ENCODE measurements at regions not wholly inside any gene's neighbourhood (a gene's known extent, or its start where the extent isn't known, plus 50 kb on each side); places are given as distances from the start of the nearest gene placed in this dataset.
A peak's percentile ranks its signal among the peaks of the same experiment; 100 is the strongest.

DNA sequence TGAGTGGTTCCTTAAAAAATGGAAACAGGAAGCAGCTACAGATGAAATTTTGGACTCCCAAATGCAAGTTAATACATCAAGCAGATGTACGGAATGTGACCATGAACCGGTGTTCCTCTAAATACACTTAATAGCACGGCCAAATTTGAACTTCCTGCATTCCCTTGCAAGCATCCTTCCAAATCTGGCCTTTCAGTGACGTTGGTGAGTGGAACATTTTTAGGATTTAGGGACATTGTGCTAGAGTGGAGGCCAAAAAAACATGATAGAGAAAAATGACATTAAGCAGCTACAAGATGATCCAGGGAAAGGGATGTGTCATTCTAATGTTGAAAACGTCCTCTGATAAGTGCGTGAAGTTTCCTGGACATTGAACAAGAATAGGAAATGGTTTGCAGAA, 62.1 kb downstream of the CTAGE1 start:
- no peak for DNase-seq

DNA sequence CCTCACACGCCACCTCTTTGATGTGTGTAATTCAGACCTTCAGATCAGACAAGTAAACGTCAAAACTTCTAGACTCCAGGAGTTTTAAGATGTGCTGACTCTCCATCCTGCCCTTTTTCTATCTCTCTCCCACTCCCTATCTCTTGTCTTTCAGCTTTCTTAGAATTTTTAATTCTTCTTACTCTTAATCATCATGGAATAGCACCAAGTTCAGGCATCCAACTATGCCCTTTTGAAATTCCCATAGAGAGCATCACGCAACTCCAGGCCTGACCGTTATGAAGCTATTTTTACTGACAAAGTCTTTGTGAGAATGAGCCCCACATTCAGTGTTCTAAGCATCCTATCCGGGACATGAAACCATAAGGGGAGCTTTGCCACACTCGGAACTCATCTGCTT, 62.6 kb downstream of the CTAGE1 start:
- DNase-seq = no peak

DNA sequence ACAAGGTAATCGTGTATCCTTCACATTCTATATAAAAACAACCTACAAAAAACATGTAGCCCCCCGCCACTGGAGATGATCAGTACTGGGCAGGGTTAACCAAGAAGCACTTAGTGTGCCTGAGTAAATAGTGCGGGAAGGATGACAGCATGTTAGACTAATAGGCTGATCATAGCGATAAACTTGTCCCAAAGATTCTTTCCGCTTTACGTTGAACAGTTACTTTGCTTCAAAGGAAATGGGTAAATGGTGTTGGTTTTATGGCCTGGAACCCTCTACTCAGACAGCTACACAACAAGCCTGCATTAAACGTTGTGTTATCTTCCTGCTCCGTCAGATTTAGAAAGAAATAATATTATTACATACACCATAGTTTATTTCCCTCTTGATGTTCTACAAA, 67.7 kb downstream of the CTAGE1 start:
- no peak for DNase-seq

DNA sequence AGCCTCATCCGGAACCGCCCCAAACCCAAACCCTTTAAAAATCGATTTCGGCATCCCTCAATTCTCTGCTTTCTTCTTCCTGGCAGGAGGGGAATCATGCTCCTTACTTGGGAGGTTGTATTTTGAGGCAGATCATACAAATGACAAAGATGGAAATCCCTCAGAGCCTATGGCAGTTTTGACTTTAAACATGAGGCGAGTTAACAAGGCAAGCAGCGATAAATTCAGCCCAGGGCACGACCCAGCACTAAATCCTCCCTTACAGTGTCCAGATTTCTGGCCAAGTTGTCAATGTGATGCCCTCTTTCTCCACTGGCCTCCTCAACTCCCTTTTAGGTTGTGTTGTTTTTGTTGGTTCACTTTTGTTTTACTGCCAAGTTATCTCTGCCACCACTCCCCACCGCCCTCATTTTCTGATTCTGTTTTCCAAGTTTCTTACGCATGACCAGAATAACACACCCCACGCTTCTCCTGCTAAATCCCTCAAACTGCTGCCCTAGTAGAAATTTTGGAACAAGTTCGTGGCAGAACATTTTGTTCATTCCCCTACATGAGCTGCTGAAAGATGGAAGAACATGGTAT, 68.3 kb downstream of the CTAGE1 start:
- DNase-seq = no peak

DNA sequence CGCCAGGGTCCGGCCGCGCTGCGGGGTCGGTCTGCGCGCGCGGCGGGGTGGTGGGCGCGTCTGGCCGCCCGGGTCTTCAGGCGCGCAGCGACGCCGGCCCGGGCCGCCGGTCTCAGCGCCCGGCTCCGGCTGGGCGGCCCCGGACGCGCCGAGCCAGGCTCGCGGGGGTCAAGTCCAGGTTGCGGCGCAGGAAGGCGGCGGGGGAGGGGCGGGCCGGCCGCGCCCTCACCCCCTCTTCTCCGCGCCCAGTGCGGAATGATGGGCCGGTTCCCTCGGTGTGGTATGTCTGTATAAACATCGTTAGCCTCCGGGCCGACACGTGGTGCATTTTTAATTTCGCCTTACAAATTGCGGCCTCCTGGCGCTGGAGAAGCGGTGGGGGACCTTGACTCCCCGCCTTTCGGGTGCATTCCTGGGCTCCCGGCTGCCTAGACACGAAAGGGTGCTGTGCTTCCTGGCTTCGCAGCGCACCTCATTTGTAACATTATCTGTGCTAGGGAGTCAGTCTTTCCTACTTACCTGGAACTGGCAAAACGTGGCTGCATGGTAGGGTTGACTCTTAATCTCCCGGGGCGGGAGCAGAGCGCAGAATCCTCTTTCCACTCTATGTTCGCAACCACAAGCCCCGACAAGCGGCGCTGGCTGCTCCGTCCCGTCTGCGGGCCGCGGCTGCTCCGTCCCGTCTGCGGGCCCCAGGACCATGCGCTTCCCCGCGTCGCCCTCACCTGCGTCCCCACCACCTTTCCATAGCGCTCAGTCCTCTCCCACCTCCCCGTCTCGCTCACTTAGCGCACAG, 69.0 kb downstream of the CTAGE1 start:
- DNase-seq = no peak

GRCh38 chr18:22347606-22348511, 69.9 kb downstream of the CTAGE1 start:
- DNase-seq = no peak

DNA sequence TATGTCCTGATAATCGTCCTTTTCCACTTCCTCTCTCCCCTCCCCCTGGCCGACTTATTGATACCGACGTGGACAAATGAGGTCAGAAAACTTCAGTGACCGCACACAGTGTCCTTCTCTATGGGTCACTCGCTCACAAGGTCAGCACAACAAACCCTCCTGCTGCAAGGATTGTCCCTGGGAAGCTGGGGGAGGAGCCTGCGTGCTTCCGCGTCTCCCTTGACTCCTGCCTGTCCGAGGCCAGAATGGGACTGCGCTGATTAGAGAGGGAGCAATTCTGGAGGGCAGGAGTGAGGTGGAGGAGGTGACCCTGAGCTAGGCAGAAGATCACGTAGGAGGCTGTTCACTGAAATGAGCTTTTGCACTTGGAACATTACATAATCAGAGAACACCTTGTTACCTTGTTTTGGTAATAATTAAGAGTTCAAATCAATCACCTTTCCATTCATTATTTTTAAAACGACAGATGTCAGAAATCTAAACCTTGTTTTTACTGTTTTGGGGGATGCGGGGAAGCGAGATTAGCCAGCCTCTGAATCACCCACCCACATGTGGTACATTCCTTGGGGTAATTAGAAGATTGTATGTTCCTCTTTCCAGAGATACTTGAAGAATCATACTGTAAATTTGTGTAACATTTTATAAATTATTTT, 70.6 kb downstream of the CTAGE1 start:
- no peak for DNase-seq

- DNase-seq = no peak
Measured at GRCh38 chr18:22346401-22346952, 71.2 kb downstream of the CTAGE1 start.

DNA sequence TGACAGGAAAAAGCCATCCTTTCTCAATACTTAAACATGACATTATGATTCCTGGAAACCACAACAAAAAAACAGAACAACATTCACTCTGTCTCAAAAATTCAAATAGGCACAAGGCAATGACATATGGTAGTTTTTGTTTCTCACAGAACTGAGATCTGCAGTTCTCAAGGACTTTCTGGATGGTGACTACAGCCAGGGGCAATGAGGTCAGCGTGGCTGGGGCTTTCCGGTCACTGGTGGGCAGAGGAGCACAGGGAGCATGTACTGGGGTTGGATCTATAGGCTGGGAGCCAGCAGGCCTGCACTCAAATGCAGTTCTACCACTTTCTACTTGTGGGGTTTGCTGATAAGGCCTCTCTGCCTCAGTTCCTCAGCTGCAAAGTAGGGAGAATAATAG, 72.0 kb downstream of the CTAGE1 start:
- DNase-seq = no peak

DNA sequence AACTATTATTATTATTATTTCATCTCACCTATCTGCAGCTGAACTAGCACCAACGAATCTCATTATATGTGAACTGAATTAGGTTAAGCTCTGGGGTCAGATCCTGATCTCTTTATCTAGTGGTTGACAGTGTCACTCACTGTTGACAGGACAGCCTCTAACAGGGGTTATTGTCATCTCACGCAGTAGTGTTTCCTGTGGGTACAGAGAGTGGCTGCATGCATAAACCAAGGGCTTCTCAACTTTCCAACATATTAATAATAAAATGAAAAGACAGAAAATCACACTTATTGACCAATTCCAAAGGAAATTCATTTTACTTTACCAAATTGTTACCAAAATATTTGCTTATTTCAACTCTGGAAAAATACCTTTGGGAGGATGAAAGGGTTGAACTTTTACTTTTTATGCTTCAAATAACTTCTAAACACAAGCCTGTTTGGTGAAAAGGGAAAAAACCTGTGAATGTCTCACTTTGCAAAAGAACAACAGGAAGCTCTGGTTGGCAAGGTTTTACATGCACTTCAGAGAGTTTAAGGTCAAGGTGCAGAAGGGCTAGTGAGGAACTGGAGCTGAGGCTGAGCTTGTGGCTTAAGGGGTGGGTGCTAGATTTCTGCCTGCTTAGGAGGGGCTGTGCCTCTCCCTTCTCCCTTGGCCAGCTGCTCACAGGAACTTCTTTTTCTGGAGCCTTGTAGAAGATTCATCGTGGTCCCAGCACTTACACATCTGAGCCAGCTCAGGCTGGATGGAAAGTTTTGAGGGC, 72.6 kb downstream of the CTAGE1 start:
- DNase-seq = no peak

GRCh38 chr18:22344445-22344844, 73.3 kb downstream of the CTAGE1 start:
- DNase-seq = no peak

DNA sequence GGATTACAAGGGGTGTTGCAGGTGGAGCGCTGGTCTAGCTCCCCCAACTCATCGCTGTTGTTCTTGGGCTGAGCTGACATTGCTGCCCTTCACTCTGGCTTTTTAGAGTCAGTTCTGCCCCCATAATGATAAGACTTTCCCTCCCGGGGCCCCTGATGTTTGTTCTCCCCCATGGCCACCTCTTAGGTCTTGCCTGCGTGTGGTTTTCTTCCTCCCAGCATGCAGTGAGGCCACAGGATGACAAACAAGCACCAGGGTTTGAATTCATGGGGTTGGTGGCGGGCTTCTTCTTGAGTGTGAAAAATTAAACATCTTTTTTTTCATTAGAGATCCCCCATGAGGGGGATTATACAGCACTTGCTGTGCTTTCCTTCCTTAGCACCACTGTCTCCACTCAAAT, 74.1 kb downstream of the CTAGE1 start:
- DNase-seq = no peak

GRCh38 chr18:22342625-22343024, 75.1 kb downstream of the CTAGE1 start:
- DNase-seq = no peak

- DNase-seq = no peak
Measured at GRCh38 chr18:22340331-22340730, 77.4 kb downstream of the CTAGE1 start.

- no peak for DNase-seq
Measured at GRCh38 chr18:22339913-22340312, 77.8 kb downstream of the CTAGE1 start.

DNA sequence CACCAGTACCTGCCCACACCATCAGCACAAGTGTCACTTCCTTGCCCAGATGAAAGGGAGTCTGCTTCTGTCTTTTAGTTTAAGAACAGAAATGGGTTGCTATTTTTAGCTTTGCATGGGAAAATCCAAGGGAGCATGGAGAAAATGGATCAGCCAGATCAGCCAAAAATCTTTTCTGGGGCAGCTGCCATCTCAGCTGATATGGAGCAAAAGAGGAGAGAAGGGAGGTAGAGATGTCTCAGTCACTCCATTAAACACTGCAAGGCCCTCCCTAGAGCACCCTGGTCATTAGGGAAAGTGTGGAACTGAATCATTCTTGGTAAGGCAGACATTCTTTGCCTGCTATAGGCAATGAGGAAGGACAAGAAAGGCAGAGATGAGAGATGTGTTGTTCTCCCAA, 79.9 kb downstream of the CTAGE1 start:
- no peak for DNase-seq

- DNase-seq = peak; percentile 14
Measured at GRCh38 chr18:22337306-22337705, 80.4 kb downstream of the CTAGE1 start.

- DNase-seq = no peak
Measured at GRCh38 chr18:22336406-22336805, 81.3 kb downstream of the CTAGE1 start.

GRCh38 chr18:22335731-22336198, 82.0 kb downstream of the CTAGE1 start:
- no peak for DNase-seq

GRCh38 chr18:22334567-22334966, 83.1 kb downstream of the CTAGE1 start:
- DNase-seq = no peak

DNA sequence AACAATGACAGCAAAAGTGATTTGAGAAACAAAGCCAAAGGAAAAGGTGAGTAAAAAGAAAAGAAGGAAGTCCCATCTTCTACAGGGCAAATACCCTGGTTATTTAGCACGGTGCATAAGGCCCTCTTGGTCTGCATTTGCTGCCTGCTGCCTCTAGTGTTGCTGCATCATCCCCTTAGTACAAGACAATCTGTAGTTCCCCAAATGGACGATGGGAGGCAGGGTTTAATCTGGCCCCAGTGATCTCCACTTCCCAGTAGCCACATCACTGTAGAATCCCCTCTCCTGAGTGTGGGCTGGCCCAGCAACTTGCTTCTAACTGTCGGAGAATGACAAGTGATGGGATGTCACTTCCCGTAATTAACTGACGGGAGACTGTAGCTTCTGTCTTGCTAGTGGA, 85.1 kb downstream of the CTAGE1 start:
- peak; percentile 38 for DNase-seq

- no peak for DNase-seq
Measured at GRCh38 chr18:22330508-22330907, 87.2 kb downstream of the CTAGE1 start.

Data from MV-4-11 (cell line).